ENCODE measurements at regions not wholly inside any gene's neighbourhood (a gene's known extent, or its start where the extent isn't known, plus 50 kb on each side); places are given as distances from the start of the nearest gene placed in this dataset.

DNA sequence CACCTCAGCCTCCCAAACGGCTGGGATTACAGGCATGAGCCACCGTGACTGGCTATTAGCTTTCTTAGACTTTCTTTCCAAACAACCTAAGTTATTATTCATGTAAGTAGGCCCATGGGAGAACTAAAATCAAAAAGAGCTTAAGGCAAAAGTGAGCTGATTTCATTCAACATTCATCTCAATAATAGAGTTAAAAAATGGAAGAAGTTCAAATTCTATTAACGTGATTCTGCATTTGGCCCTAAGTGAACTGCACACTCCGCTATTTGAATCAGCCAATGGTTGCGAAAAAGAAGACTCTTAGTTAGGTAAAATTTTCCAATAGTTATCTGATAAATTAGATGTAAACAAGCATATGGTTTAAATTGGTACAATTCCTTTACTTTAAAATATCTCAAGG, 68.6 kb upstream of the WARS2 start:
- TF ChIP-seq, protein P1, sequence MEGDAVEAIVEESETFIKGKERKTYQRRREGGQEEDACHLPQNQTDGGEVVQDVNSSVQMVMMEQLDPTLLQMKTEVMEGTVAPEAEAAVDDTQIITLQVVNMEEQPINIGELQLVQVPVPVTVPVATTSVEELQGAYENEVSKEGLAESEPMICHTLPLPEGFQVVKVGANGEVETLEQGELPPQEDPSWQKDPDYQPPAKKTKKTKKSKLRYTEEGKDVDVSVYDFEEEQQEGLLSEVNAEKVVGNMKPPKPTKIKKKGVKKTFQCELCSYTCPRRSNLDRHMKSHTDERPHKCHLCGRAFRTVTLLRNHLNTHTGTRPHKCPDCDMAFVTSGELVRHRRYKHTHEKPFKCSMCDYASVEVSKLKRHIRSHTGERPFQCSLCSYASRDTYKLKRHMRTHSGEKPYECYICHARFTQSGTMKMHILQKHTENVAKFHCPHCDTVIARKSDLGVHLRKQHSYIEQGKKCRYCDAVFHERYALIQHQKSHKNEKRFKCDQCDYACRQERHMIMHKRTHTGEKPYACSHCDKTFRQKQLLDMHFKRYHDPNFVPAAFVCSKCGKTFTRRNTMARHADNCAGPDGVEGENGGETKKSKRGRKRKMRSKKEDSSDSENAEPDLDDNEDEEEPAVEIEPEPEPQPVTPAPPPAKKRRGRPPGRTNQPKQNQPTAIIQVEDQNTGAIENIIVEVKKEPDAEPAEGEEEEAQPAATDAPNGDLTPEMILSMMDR (conservative IDR thresholded peaks at IDR 0.05) = no peak
- TF ChIP-seq ZFX (IDR thresholded peaks at IDR 0.05) = no peak
